ENCODE measurements at regions not wholly inside any gene's neighbourhood (a gene's known extent, or its start where the extent isn't known, plus 50 kb on each side); places are given as distances from the start of the nearest gene placed in this dataset.
"Not testable (repeated sequence)": the region's sequence is repeated elsewhere in the genome, so short reads cannot be mapped to it uniquely, and the experiment has no call there.

GRCh38 chr18:10356999-10357398, 97.4 kb upstream of the APCDD1 start:
- not testable (repeated sequence) for TF ChIP-seq CTCF, POLR2A (IDR thresholded peaks at IDR 0.05)
